ENCODE measurements at regions not wholly inside any gene's neighbourhood (a gene's known extent, or its start where the extent isn't known, plus 50 kb on each side); places are given as distances from the start of the nearest gene placed in this dataset.

DNA sequence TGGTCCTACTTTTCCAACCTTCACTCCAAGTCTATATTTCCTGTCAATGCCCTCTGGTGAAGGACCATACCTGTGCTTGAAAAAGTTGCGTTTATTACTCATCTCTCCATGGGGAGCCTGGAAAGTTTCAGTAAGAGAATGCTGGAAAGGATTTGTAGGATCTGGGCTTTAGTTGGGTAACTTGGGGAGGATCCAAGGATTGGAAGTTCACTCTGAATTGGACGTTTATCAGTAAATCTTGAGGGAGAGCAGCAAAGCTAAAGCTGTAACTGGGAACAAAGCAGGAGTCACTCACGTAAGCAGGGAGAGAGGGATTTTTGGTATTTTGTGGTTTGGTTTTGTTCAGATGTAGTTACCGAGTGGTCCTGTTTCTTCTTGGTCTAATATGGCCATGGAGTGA lies 51.4 kb upstream of the NPVF start:
- no peak for DNase-seq (ENCODE audit: insufficient read length, low spot score)
- FAIRE-seq: no peak
- TF ChIP-seq CTCF (IDR thresholded peaks at IDR 0.05; ENCODE audit: insufficient read depth, missing control alignments): no peak

DNA sequence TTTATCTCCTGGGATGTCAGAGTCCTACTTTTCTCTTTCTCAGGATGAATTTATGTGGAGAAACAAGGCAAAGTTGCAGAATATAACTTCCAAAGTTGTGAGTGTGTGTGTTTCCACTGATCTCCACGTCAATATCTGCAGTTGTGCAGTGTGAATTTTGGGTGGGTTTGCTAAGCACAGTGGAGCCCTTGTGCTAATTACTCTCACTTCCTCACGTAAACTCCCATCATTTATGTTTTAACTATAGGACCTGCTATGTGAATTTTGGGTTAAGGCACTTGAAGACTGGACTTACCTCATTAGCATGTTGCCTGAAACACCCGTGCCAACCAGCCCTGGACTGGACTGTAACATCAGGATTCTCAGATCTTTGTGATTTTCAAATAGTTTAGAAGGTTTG lies 51.9 kb upstream of the NPVF start:
- FAIRE-seq: no peak
- no peak for TF ChIP-seq CTCF (IDR thresholded peaks at IDR 0.05; ENCODE audit: insufficient read depth, missing control alignments)
- no peak for DNase-seq (ENCODE audit: insufficient read length, low spot score)

GRCh38 chr7:25282194-25282593 lies 53.9 kb upstream of the NPVF start:
- no peak for TF ChIP-seq CTCF (IDR thresholded peaks at IDR 0.05; ENCODE audit: insufficient read depth, missing control alignments)
- FAIRE-seq (no peak), DNase-seq (ENCODE audit: insufficient read length, low spot score) (no peak)

- DNase-seq (ENCODE audit: insufficient read length, low spot score) (no peak), FAIRE-seq (no peak)
- TF ChIP-seq CTCF (IDR thresholded peaks at IDR 0.05; ENCODE audit: insufficient read depth, missing control alignments): no peak
Observed at GRCh38 chr7:25286756-25287155, 58.5 kb upstream of the NPVF start.

DNA sequence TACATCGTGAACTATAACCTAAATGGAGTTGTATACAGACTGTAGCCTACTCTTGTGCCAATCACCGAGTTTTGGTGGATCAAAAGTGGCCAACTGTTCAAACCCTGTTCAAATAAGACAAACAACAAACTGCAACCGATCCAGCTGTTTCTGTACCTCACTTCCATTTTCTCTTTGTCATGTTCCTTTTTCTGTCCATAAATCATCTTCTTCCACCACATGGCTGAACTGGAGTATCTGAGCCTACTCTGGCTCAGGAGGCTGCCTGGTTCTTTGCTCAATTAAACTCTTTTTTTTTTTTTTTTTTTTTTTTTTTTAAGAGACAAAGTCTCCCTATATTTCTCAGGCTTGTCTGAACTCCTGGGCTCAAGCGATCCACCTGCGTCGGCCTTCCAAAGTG lies 59.0 kb upstream of the NPVF start:
- DNase-seq (ENCODE audit: insufficient read length, low spot score): no peak

GRCh38 chr7:25288556-25289307 lies 60.4 kb upstream of the NPVF start:
- FAIRE-seq: no peak
- DNase-seq (ENCODE audit: insufficient read length, low spot score): no peak

More for the DNA sequence above, 59.0 kb upstream of the NPVF start:
- no peak for TF ChIP-seq CTCF (IDR thresholded peaks at IDR 0.05; ENCODE audit: insufficient read depth, missing control alignments)
- FAIRE-seq: no peak

More at GRCh38 chr7:25288556-25289307, 60.4 kb upstream of the NPVF start:
- no peak for TF ChIP-seq CTCF (IDR thresholded peaks at IDR 0.05; ENCODE audit: insufficient read depth, missing control alignments)

Data from D721Med (cell line).